H1 (cell line): ENCODE measurements at regions not wholly inside any gene's neighbourhood (a gene's known extent, or its start where the extent isn't known, plus 50 kb on each side); places are given as distances from the start of the nearest gene placed in this dataset.

Experiments
- CTCF ChIA-PET: fragments of 300-600 bp; sonication (Branson Sonifier 250); formaldehyde crosslinking; loops from one replicate; lab custom pipeline; 2021; ENCODE audit not compliant: partially characterized antibody; lab: Charles Lee
- POLR2A ChIA-PET: fragments of 300-600 bp; sonication (Branson Sonifier 250); formaldehyde crosslinking; loops from one replicate; lab custom pipeline; 2021; ENCODE audit warnings: inconsistent platforms; ENCODE audit not compliant: partially characterized antibody; lab: Charles Lee
- DNase-seq, 2 experiments: peaks; one replicate each; pipeline versions ENCODE4 v3.0.0 to v3.0.0-alpha.2; 2010 to 2022; ENCODE audit warnings: low spot score in 2 of 2, low read depth in 1 of 2, mixed read lengths in 1 of 2
- FAIRE-seq: peaks from 2 replicates; lab custom pipeline; 2011; peaks lifted over from hg19 to GRCh38; lab: Jason Lieb, UNC
- H2AFZ ChIP-seq: 2 replicates; pipeline ENCODE4 v1.8.1; 2012; ENCODE audit warnings: low read length, inconsistent platforms
- H2AK5ac ChIP-seq: 2 replicates; pipeline ENCODE4 v1.6.1; 2013; ENCODE audit warnings: low read depth, low read length
- H2BK120ac ChIP-seq: replicated peaks from 2 replicates; pipeline ENCODE3; 2013; ENCODE audit warnings: low read depth, low read length, inconsistent platforms
- H2BK12ac ChIP-seq: 2 replicates; pipeline ENCODE4 v1.6.1; 2013; ENCODE audit warnings: low read depth, low read length
- H2BK15ac ChIP-seq: 2 replicates; pipeline ENCODE4 v1.6.1; 2013; ENCODE audit warnings: low read length
- H2BK20ac ChIP-seq: 2 replicates; pipeline ENCODE4 v1.6.1; 2013; ENCODE audit warnings: low read length
- H2BK5ac ChIP-seq: 2 replicates; pipeline ENCODE4 v1.6.1; 2013; ENCODE audit warnings: low read depth, low read length
- H3K14ac ChIP-seq: 2 replicates; pipeline ENCODE4 v1.6.1; 2013; ENCODE audit warnings: inconsistent platforms; ENCODE audit not compliant: insufficient read length
- H3K18ac ChIP-seq: 2 replicates; pipeline ENCODE4 v1.6.1; 2013; ENCODE audit warnings: low read length; ENCODE audit errors: extremely low read depth
- H3K23ac ChIP-seq: 2 replicates; pipeline ENCODE4 v1.6.1; 2013; ENCODE audit warnings: inconsistent platforms; ENCODE audit not compliant: insufficient read length
- H3K23me2 ChIP-seq: 2 replicates; pipeline ENCODE4 v1.6.1; 2013; ENCODE audit warnings: low read depth, low read length
- H3K27ac ChIP-seq: 2 replicates; pipeline ENCODE4 v1.6.1; 2011; ENCODE audit warnings: low read depth, low read length, inconsistent platforms
- H3K27me3 ChIP-seq, 4 experiments: replicated peaks in 1 of 4; 1 replicate in 1 of 4; 2 replicates in 3 of 4; pipeline versions ENCODE4 v1.6.1 to v1.8.1; 2011 to 2013; ENCODE audit warnings: low read length in 3 of 4, mild to moderate bottlenecking in 3 of 4, inconsistent platforms in 2 of 4, mixed read lengths in 2 of 4, moderate library complexity in 1 of 4; ENCODE audit not compliant: control insufficient read depth in 3 of 4, insufficient read depth in 3 of 4; ENCODE audit errors: extremely low read depth in 1 of 4
- H3K36me3 ChIP-seq, 4 experiments: 2 replicates each; pipeline versions ENCODE4 v1.6.1 to v1.8.1; 2011 to 2013; ENCODE audit warnings: mild to moderate bottlenecking in 4 of 4, low read length in 3 of 4, moderate library complexity in 2 of 4, control low read depth in 1 of 4, inconsistent platforms in 1 of 4; ENCODE audit not compliant: insufficient read depth in 4 of 4, control insufficient read depth in 2 of 4
- H3K4ac ChIP-seq: replicated peaks from 2 replicates; pipeline ENCODE3; 2013; ENCODE audit warnings: low read length, low read depth, mixed read lengths, inconsistent platforms; ENCODE audit not compliant: insufficient read length
- H3K4me1 ChIP-seq, 4 experiments: replicated peaks in 1 of 4; 1 replicate in 1 of 4; 2 replicates in 3 of 4; pipeline versions ENCODE4 v1.6.1 to v1.8.1; 2011 to 2013; ENCODE audit warnings: low read length in 3 of 4, inconsistent platforms in 2 of 4, mixed read lengths in 1 of 4; ENCODE audit not compliant: insufficient read depth in 4 of 4, control insufficient read depth in 3 of 4
- H3K4me2 ChIP-seq, 2 experiments: 2 replicates each; pipeline versions ENCODE4 v1.6.1 to v1.8.1; 2011 to 2013; ENCODE audit warnings: low read depth in 2 of 2, low read length in 2 of 2, control low read depth in 1 of 2, inconsistent platforms in 1 of 2, mild to moderate bottlenecking in 1 of 2; ENCODE audit not compliant: insufficient read depth in 1 of 2
- H3K4me3 ChIP-seq, 4 experiments: fragments of 200-600, 300-600 bp in 1 of 4; sonication (generic), shearing (Covaris generic), sonication (Bioruptor Twin) in 1 of 4; 2 replicates each; pipeline versions ENCODE4 v1.5.1 to v1.8.1; 2011 to 2016; ENCODE audit warnings: low read length in 4 of 4, low read depth in 3 of 4, control low read depth in 2 of 4, inconsistent platforms in 2 of 4, mild to moderate bottlenecking in 2 of 4, mixed read lengths in 1 of 4, moderate library complexity in 1 of 4; ENCODE audit not compliant: insufficient read depth in 2 of 4; ENCODE audit errors: extremely low read depth in 1 of 4
- H3K56ac ChIP-seq: replicated peaks from 2 replicates; pipeline ENCODE3; 2013; ENCODE audit warnings: low read depth, mild to moderate bottlenecking, mixed read lengths, low read length, inconsistent platforms; ENCODE audit not compliant: insufficient read length
- H3K79me1 ChIP-seq: 2 replicates; pipeline ENCODE4 v1.6.1; 2013; ENCODE audit warnings: low read depth, low read length, control low read depth
- H3K79me2 ChIP-seq, 2 experiments: 2 replicates each; pipeline versions ENCODE4 v1.6.1 to v1.8.1; 2012 to 2013; ENCODE audit warnings: low read length in 2 of 2, mild to moderate bottlenecking in 2 of 2, inconsistent platforms in 1 of 2; ENCODE audit not compliant: insufficient read depth in 2 of 2, control insufficient read depth in 1 of 2
- H3K9ac ChIP-seq, 4 experiments: replicated peaks in 1 of 4; 1 replicate in 1 of 4; 2 replicates in 3 of 4; pipeline versions ENCODE4 v1.6.1 to v1.8.1; 2011 to 2013; ENCODE audit warnings: low read depth in 3 of 4, low read length in 3 of 4, control low read depth in 2 of 4, mild to moderate bottlenecking in 2 of 4, moderate library complexity in 2 of 4, inconsistent platforms in 1 of 4; ENCODE audit errors: extremely low read depth in 1 of 4
- H3K9me3 ChIP-seq, 2 experiments: 2 replicates each; pipeline versions ENCODE4 v1.6.1 to v1.8.1; 2012 to 2013; ENCODE audit warnings: mild to moderate bottlenecking in 2 of 2, moderate library complexity in 2 of 2, control low read depth in 1 of 2, inconsistent platforms in 1 of 2, low read depth in 1 of 2, low read length in 1 of 2, mixed read lengths in 1 of 2; ENCODE audit not compliant: insufficient read depth in 2 of 2
- H4K20me1 ChIP-seq, 2 experiments: replicated peaks in 1 of 2; 2 replicates each; pipeline versions ENCODE3 to v1.8.1; 2011 to 2013; ENCODE audit warnings: inconsistent platforms in 2 of 2, low read length in 2 of 2, mild to moderate bottlenecking in 1 of 2; ENCODE audit not compliant: insufficient read depth in 2 of 2, control insufficient read depth in 1 of 2
- H4K5ac ChIP-seq: 2 replicates; pipeline ENCODE4 v1.6.1; 2013; ENCODE audit warnings: low read length, low read depth, mixed read lengths, inconsistent platforms; ENCODE audit not compliant: insufficient read length
- H4K8ac ChIP-seq: 2 replicates; pipeline ENCODE4 v1.8.0; 2013; ENCODE audit warnings: mild to moderate bottlenecking, moderate library complexity, low read length, inconsistent platforms; ENCODE audit not compliant: insufficient read depth; ENCODE audit errors: extremely low read depth
- H4K91ac ChIP-seq: replicated peaks from 2 replicates; pipeline ENCODE3; 2013; ENCODE audit warnings: low read length, mixed read lengths, inconsistent platforms; ENCODE audit not compliant: insufficient read length
- CTCF ChIP-seq, 3 experiments: IDR thresholded peaks; 1 replicate in 2 of 3; 2 replicates in 1 of 3; pipeline versions ENCODE4 v1.5.1 to v1.6.1; 2011; ENCODE audit warnings: low read length in 3 of 3, mild to moderate bottlenecking in 3 of 3, inconsistent platforms in 2 of 3, low read depth in 1 of 3, moderate library complexity in 1 of 3; ENCODE audit not compliant: insufficient read depth in 1 of 3; ENCODE audit errors: control extremely low read depth in 1 of 3
- HDAC2 ChIP-seq, 2 experiments: fragments of 300-600 bp in 1 of 2; sonication (generic) in 1 of 2; IDR thresholded peaks; 2 replicates each; pipeline ENCODE4 v1.6.1; 2011 to 2012; ENCODE audit warnings: low read depth in 2 of 2, low read length in 2 of 2, mild to moderate bottlenecking in 2 of 2, moderate library complexity in 2 of 2, borderline replicate concordance in 1 of 2, inconsistent platforms in 1 of 2
- KDM5A ChIP-seq: fragments of 200-600 bp; IDR thresholded peaks from 2 replicates; pipeline ENCODE4 v1.7.1; 2012; ENCODE audit warnings: mild to moderate bottlenecking, low read length, inconsistent platforms, mixed read lengths
- MAX ChIP-seq: IDR thresholded peaks from 2 replicates; pipeline ENCODE4 v1.6.1; 2012; ENCODE audit warnings: inconsistent platforms
- NANOG ChIP-seq: IDR thresholded peaks from 2 replicates; pipeline ENCODE4 v1.6.1; 2011; ENCODE audit warnings: low read length, low read depth, mild to moderate bottlenecking, inconsistent platforms; ENCODE audit not compliant: insufficient read depth, poor library complexity, severe bottlenecking
- POLR2A ChIP-seq, 2 experiments: IDR thresholded peaks; 1 replicate in 1 of 2; 2 replicates in 1 of 2; pipeline ENCODE4 v1.6.1; 2011; ENCODE audit warnings: low read depth in 2 of 2, low read length in 2 of 2, mild to moderate bottlenecking in 2 of 2; ENCODE audit errors: control extremely low read depth in 1 of 2
- RXRA ChIP-seq: IDR thresholded peaks from 2 replicates; pipeline ENCODE4 v1.6.1; 2011; ENCODE audit warnings: low read depth, mild to moderate bottlenecking, low read length, moderate library complexity; ENCODE audit not compliant: insufficient read depth
- SIRT6 ChIP-seq: IDR thresholded peaks from one replicate; pipeline ENCODE4 v1.7.1; 2012; ENCODE audit warnings: low read length, inconsistent platforms
- SP1 ChIP-seq: IDR thresholded peaks from 2 replicates; pipeline ENCODE4 v1.6.1; 2011; ENCODE audit warnings: low read depth, low read length
- TBP ChIP-seq: IDR thresholded peaks from 2 replicates; pipeline ENCODE4 v1.6.1; 2011; ENCODE audit warnings: low read depth, low read length, improper control_type of control experiment
- WGBS, 2 experiments: shearing (Covaris generic) in 1 of 2; methylation state at CpG; one replicate each; pipeline versions ENCODE4 v1.1.6 to v1.1.7; 2013 to 2015; ENCODE audit warnings: low lambda C conversion rate in 2 of 2, mixed read lengths in 2 of 2, inconsistent platforms in 1 of 2, low coverage in 1 of 2, missing lambda C conversion rate in 1 of 2; ENCODE audit not compliant: insufficient replicate concordance in 2 of 2, insufficient coverage in 1 of 2, insufficient read length in 1 of 2; ENCODE audit errors: extremely low coverage in 1 of 2, missing lambda C conversion rate in 1 of 2; 5-methylcytosine and 5-hydroxymethylcytosine counted together

- Histone ChIP-seq H3K27me3 (no peaks in the 10 kb centered on the region), H3K4me2 (no peak overlapping the region), H2BK20ac (no peak overlapping the region), H2AK5ac (no peak overlapping the region), H4K20me1 (no peaks in the 10 kb centered on the region), H2BK5ac (no peak overlapping the region), H3K23ac (no peak overlapping the region), H3K27ac (no peak overlapping the region), H4K8ac (no peak overlapping the region), H2BK120ac (no peak overlapping the region), H3K36me3 (peaks cover 0 to 4% (median 0%) of the 10 kb centered on the region in 4 experiments; a peak in 1 of 8 replicates), H3K79me2 (no peaks in the 10 kb centered on the region), H3K9ac (no peak overlapping the region), H3K4me1 (no peaks in the 10 kb centered on the region), H3K23me2 (no peaks in the 10 kb centered on the region), H4K91ac (no peak overlapping the region), H3K4me3 (no peak overlapping the region), H3K18ac (no peak overlapping the region), H2AFZ (no peak overlapping the region), H2BK15ac (no peak overlapping the region), H3K4ac (no peak overlapping the region), H4K5ac (no peak overlapping the region), H3K56ac (no peak overlapping the region), H3K79me1 (no peaks in the 10 kb centered on the region), H3K14ac (no peak overlapping the region), H3K9me3 (peaks cover 0 to 6% of the 10 kb centered on the region in 2 experiments; a peak in 2 of 4 replicates), H2BK12ac (no peak overlapping the region)
- POLR2A ChIA-PET: no interaction called here
- DNase-seq (no peak), FAIRE-seq (no peak)
- WGBS, 2 experiments: 83% methylated on average over 1 of the region's 1 CpG; no CpG with 5 or more reads in 1 of the 2 experiments
- CTCF ChIA-PET: interaction anchor here (0.9 to 1.4 kb wide), 2 partner anchors 8 to 11 kb away, joined by 3 to 4 read pairs; no protein-coding TSS in a partner anchor
- TF ChIP-seq NANOG: no peak
- no peak for TF ChIP-seq CTCF (IDR thresholded peaks at IDR 0.05; ENCODE audit: control extremely low read depth in 1 of 3, insufficient read depth in 1 of 3, low read depth in 1 of 3, low read length in 3 of 3)
- TF ChIP-seq KDM5A: no peak
- TF ChIP-seq TBP: no peak
- TF ChIP-seq HDAC2 (IDR thresholded peaks at IDR 0.05; ENCODE audit: borderline replicate concordance in 1 of 2, low read depth in 2 of 2, low read length in 2 of 2): no peak
- no peak for TF ChIP-seq MAX
- TF ChIP-seq SP1: no peak
- no peak for TF ChIP-seq SIRT6
- no peak for TF ChIP-seq RXRA
- TF ChIP-seq POLR2A (IDR thresholded peaks at IDR 0.05; ENCODE audit: control extremely low read depth in 1 of 2, low read depth in 2 of 2, low read length in 2 of 2): no peak
Observed at GRCh38 chr14:86027990-86028389, 498.0 kb downstream of the FLRT2 start.
